IMR-90 (cell line): ENCODE measurements at regions not wholly inside any gene's neighbourhood (a gene's known extent, or its start where the extent isn't known, plus 50 kb on each side); places are given as distances from the start of the nearest gene placed in this dataset.

Experiments
- ATAC-seq: fragments of 200-7000 bp; cut with Tn5 transposase; 2 replicates; pipeline ENCODE4 v1.9.1; 2020; ENCODE audit warnings: low read depth, mild to moderate bottlenecking, moderate library complexity
- BruUV-seq: library from RNA; stranded (reverse); fragments of 400-500 nt; replicated peaks from 2 replicates; lab custom pipeline; 2021; lab: Mats Ljungman, UMichigan
- CTCF ChIA-PET: fragments of 300-600 bp; formaldehyde crosslinking; extraction: SDS; loops from one replicate; lab custom pipeline; 2021; ENCODE audit warnings: antibody characterized with exemption; lab: Yijun Ruan, JAX
- POLR2A ChIA-PET: fragments of 300-600 bp; sonication (Branson Sonifier 250); formaldehyde crosslinking; loops from one replicate; lab custom pipeline; 2022; ENCODE audit warnings: antibody characterized with exemption; ENCODE audit not compliant: unreplicated experiment; lab: Charles Lee
- DNase-seq: peaks from one replicate; pipeline ENCODE4 v3.0.0; 2013
- H2AFZ ChIP-seq: replicated peaks from 2 replicates; pipeline ENCODE3; 2013; ENCODE audit warnings: low read length, mild to moderate bottlenecking; ENCODE audit not compliant: poor library complexity
- H2AK5ac ChIP-seq: 2 replicates; pipeline ENCODE4 v1.6.1; 2013; ENCODE audit warnings: low read depth, low read length, inconsistent platforms
- H2AK9ac ChIP-seq: replicated peaks from 2 replicates; pipeline ENCODE3; 2013; ENCODE audit warnings: mild to moderate bottlenecking, low read depth, low read length, moderate library complexity; ENCODE audit not compliant: poor library complexity
- H2BK120ac ChIP-seq: 2 replicates; pipeline ENCODE4 v1.6.1; 2013; ENCODE audit warnings: low read depth, low read length, inconsistent platforms
- H2BK15ac ChIP-seq: 3 replicates; pipeline ENCODE4 v1.6.1; 2013; ENCODE audit warnings: low read depth, low read length, inconsistent platforms
- H2BK20ac ChIP-seq: 2 replicates; pipeline ENCODE4 v1.6.1; 2013; ENCODE audit warnings: low read depth, mild to moderate bottlenecking, inconsistent platforms, low read length, moderate library complexity
- H2BK5ac ChIP-seq: 2 replicates; pipeline ENCODE4 v1.6.1; 2013; ENCODE audit warnings: mild to moderate bottlenecking, low read depth, low read length, inconsistent platforms; ENCODE audit not compliant: poor library complexity, severe bottlenecking
- H3K14ac ChIP-seq: replicated peaks from 2 replicates; pipeline ENCODE4 v1.6.1; 2013; ENCODE audit warnings: low read depth, low read length, inconsistent platforms
- H3K18ac ChIP-seq: 2 replicates; pipeline ENCODE4 v1.6.1; 2013; ENCODE audit warnings: low read depth, low read length, control low read depth
- H3K23ac ChIP-seq: 2 replicates; pipeline ENCODE4 v1.6.1; 2013; ENCODE audit warnings: low read depth, low read length, inconsistent platforms
- H3K27ac ChIP-seq: 2 replicates; pipeline ENCODE4 v1.5.1; 2013; ENCODE audit warnings: mild to moderate bottlenecking, control low read depth, low read length; ENCODE audit not compliant: insufficient read depth
- H3K27me3 ChIP-seq: 2 replicates; pipeline ENCODE4 v1.6.1; 2013; ENCODE audit warnings: low read length; ENCODE audit not compliant: control insufficient read depth, insufficient read depth
- H3K36me3 ChIP-seq: 2 replicates; pipeline ENCODE4 v1.6.1; 2013; ENCODE audit warnings: low read length, mixed read lengths; ENCODE audit not compliant: control insufficient read depth, insufficient read depth
- H3K4ac ChIP-seq: 2 replicates; pipeline ENCODE4 v1.6.1; 2013; ENCODE audit warnings: low read depth, low read length, inconsistent platforms
- H3K4me1 ChIP-seq: 2 replicates; pipeline ENCODE4 v1.6.1; 2013; ENCODE audit warnings: low read length, mixed read lengths; ENCODE audit not compliant: control insufficient read depth, insufficient read depth
- H3K4me2 ChIP-seq: 2 replicates; pipeline ENCODE4 v1.6.1; 2013; ENCODE audit warnings: low read depth, mild to moderate bottlenecking, control low read depth, low read length, moderate library complexity
- H3K4me3 ChIP-seq: 2 replicates; pipeline ENCODE4 v1.5.1; 2013; ENCODE audit warnings: low read depth, mild to moderate bottlenecking, control low read depth, low read length, moderate library complexity; ENCODE audit not compliant: insufficient read depth
- H3K56ac ChIP-seq: 2 replicates; pipeline ENCODE4 v1.6.1; 2013; ENCODE audit warnings: low read length, inconsistent platforms; ENCODE audit not compliant: insufficient read depth; ENCODE audit errors: extremely low read depth
- H3K79me1 ChIP-seq, 2 experiments: 2 replicates each; pipeline ENCODE4 v1.6.1; 2013; ENCODE audit warnings: low read length in 2 of 2, inconsistent platforms in 1 of 2, low read depth in 1 of 2
- H3K9ac ChIP-seq: 2 replicates; pipeline ENCODE4 v1.6.1; 2013; ENCODE audit warnings: low read depth, low read length, control low read depth
- H3K9me1 ChIP-seq: 2 replicates; pipeline ENCODE4 v1.6.1; 2013; ENCODE audit warnings: low read length, inconsistent platforms; ENCODE audit not compliant: insufficient read depth
- H3K9me3 ChIP-seq: 2 replicates; pipeline ENCODE4 v1.6.1; 2013; ENCODE audit warnings: low read length; ENCODE audit not compliant: control insufficient read depth, insufficient read depth
- H4K20me1 ChIP-seq: 2 replicates; pipeline ENCODE4 v1.6.1; 2013; ENCODE audit warnings: low read length, inconsistent platforms; ENCODE audit not compliant: insufficient read depth
- H4K5ac ChIP-seq: 2 replicates; pipeline ENCODE4 v1.6.1; 2013; ENCODE audit warnings: mild to moderate bottlenecking, low read depth, low read length, control low read depth
- H4K8ac ChIP-seq, 2 experiments: 2 replicates each; pipeline ENCODE4 v1.6.1; 2013; ENCODE audit warnings: low read depth in 2 of 2, low read length in 2 of 2, control low read depth in 1 of 2, inconsistent platforms in 1 of 2
- H4K91ac ChIP-seq: 2 replicates; pipeline ENCODE4 v1.6.1; 2013; ENCODE audit warnings: low read depth, low read length, inconsistent platforms; ENCODE audit not compliant: insufficient read depth
- BHLHE40 ChIP-seq: fragments of 150-350 bp; IDR thresholded peaks from 2 replicates; pipeline ENCODE4 v1.6.1; 2016; ENCODE audit warnings: mild to moderate bottlenecking, low read depth, low read length
- CEBPB ChIP-seq: IDR thresholded peaks from 2 replicates; pipeline ENCODE4 v1.6.1; 2012; ENCODE audit warnings: low read depth, low read length, improper control_type of control experiment
- CHD1 ChIP-seq: IDR thresholded peaks from 2 replicates; pipeline ENCODE4 v1.6.1; 2012; ENCODE audit warnings: low read depth, low read length, improper control_type of control experiment
- CTCF ChIP-seq: conservative IDR thresholded peaks from 2 replicates; pipeline ENCODE4 v1.5.1; 2012; ENCODE audit warnings: mild to moderate bottlenecking, low read depth, low read length, improper control_type of control experiment
- ELK1 ChIP-seq: fragments of 150-350 bp; IDR thresholded peaks from 2 replicates; pipeline ENCODE4 v1.6.1; 2016; ENCODE audit warnings: low read depth, mild to moderate bottlenecking, low read length, moderate library complexity, borderline replicate concordance
- MAFK ChIP-seq: IDR thresholded peaks from 2 replicates; pipeline ENCODE4 v1.6.1; 2012; ENCODE audit warnings: low read depth, low read length, improper control_type of control experiment
- MAZ ChIP-seq: IDR thresholded peaks from 2 replicates; pipeline ENCODE4 v1.6.1; 2012; ENCODE audit warnings: low read depth, mild to moderate bottlenecking, low read length, improper control_type of control experiment, moderate library complexity, borderline replicate concordance
- MXI1 ChIP-seq: IDR thresholded peaks from 2 replicates; pipeline ENCODE4 v1.6.1; 2012; ENCODE audit warnings: low read depth, mild to moderate bottlenecking, low read length, moderate library complexity, borderline replicate concordance
- POLR2A ChIP-seq: IDR thresholded peaks from 2 replicates; pipeline ENCODE4 v1.6.1; 2012; ENCODE audit warnings: mild to moderate bottlenecking, low read depth, low read length
- RCOR1 ChIP-seq: IDR thresholded peaks from 2 replicates; pipeline ENCODE4 v1.6.1; 2012; ENCODE audit warnings: mild to moderate bottlenecking, low read length, improper control_type of control experiment; ENCODE audit not compliant: insufficient replicate concordance
- RFX5 ChIP-seq: IDR thresholded peaks from 2 replicates; pipeline ENCODE4 v1.8.0; 2012; ENCODE audit warnings: low read depth, mild to moderate bottlenecking, low read length, moderate library complexity
- SMC3 ChIP-seq: fragments of 150-350 bp; IDR thresholded peaks from 2 replicates; pipeline ENCODE4 v1.6.1; 2016; ENCODE audit warnings: low read depth, mild to moderate bottlenecking, antibody characterized with exemption, low read length, moderate library complexity
- USF2 ChIP-seq: fragments of 150-350 bp; IDR thresholded peaks from 2 replicates; pipeline ENCODE4 v1.6.1; 2017; ENCODE audit warnings: mild to moderate bottlenecking, antibody characterized with exemption, low read length, low read depth
- WGBS, 2 experiments: methylation state at CpG; one replicate each; pipeline versions ENCODE4 v1.1.5 to v1.1.7; 2013; ENCODE audit warnings: missing lambda C conversion rate in 2 of 2; ENCODE audit not compliant: insufficient read length in 1 of 2; ENCODE audit errors: extremely low coverage in 2 of 2; 5-methylcytosine and 5-hydroxymethylcytosine counted together
- dilution Hi-C: fragments of 300-500 bp; cut with HindIII; formaldehyde crosslinking; loops from one replicate; pipeline ENCODE4 v1.14.3; 2018; ENCODE audit warnings: low sequenced_read_pairs; ENCODE audit not compliant: unreplicated experiment
- in situ Hi-C: fragments of 300-500 bp; cut with MboI; formaldehyde crosslinking; loops from 3 replicates; pipeline ENCODE4 v1.14.3; 2019; ENCODE audit warnings: low sequenced_read_pairs, inconsistent platforms, mixed read lengths
- intact Hi-C: fragments of 100-400 bp; cut with micrococcal nuclease; formaldehyde crosslinking; loops from 2 replicates; pipeline ENCODE4 v1.10.0; 2022

DNA sequence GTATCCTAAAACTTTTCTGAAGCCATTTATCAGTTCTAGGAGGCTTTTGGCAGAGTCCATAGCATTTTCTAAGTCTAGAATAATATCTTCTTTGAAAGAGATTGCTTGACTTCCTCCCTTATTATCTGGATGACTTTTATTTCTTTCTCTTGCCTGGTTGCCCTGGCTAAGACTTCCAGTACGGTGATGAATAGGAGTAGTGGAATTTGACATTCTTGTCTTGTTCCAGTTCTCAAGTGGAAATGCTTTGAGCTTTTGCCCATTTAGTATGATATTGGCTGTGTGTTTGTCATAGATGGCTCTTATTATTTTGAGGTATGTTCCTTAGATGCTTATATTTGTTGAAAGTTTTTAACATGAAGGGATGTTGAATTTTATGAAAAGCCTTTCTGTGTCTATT lies 1647.9 kb downstream of the PLA2G4A start:
- Histone ChIP-seq H3K9ac (no peak overlapping the region), H3K23ac (no peak overlapping the region), H3K4me3 (no peak overlapping the region), H2AK5ac (no peak overlapping the region), H3K18ac (no peak overlapping the region), H3K4me2 (no peak overlapping the region), H3K14ac (no peak overlapping the region), H4K20me1 (no peaks in the 10 kb centered on the region), H4K91ac (no peak overlapping the region), H2BK20ac (no peak overlapping the region), H4K8ac (no peak overlapping the region), H2AFZ (no peak overlapping the region), H3K36me3 (no peaks in the 10 kb centered on the region), H3K9me3 (no peaks in the 10 kb centered on the region), H2BK5ac (no peak overlapping the region), H3K79me1 (no peaks in the 10 kb centered on the region), H3K56ac (no peak overlapping the region), H3K9me1 (0 out of 2 replicates have a peak, but pooled peaks cover 3% of the 10 kb centered on the region), H4K5ac (no peak overlapping the region), H3K4ac (no peak overlapping the region), H3K27ac (no peak overlapping the region), H2BK15ac (no peak overlapping the region), H2AK9ac (no peak overlapping the region), H3K4me1 (peaks cover 4% of the 10 kb centered on the region), H3K27me3 (no peaks in the 10 kb centered on the region), H2BK120ac (no peak overlapping the region)
- dilution Hi-C loops: no loop called here
- TF ChIP-seq CHD1: no peak
- TF ChIP-seq MAFK: no peak
- no peak for TF ChIP-seq CTCF
- no peak for TF ChIP-seq USF2
- no peak for TF ChIP-seq RCOR1
- no peak for TF ChIP-seq RFX5
- no peak for TF ChIP-seq MAZ
- no peak for TF ChIP-seq MXI1
- TF ChIP-seq CEBPB: no peak
- no peak for TF ChIP-seq SMC3
- no peak for TF ChIP-seq ELK1
- no peak for TF ChIP-seq POLR2A
- no peak for TF ChIP-seq BHLHE40
- ChIA-PET CTCF (no interaction called here), POLR2A (no interaction called here)
- intact Hi-C loops: no loop called here
- ATAC-seq (no peak), DNase-seq (peak; percentile 20)
- in situ Hi-C loops: no loop called here
- no CpG with 5 or more reads among the region's 1 CpG for WGBS, 2 experiments
- no TSS peak for BruUV-seq
